Lower lobe of right lung (tissue), 2 donors: ENCODE measurements at regions not wholly inside any gene's neighbourhood (a gene's known extent, or its start where the extent isn't known, plus 50 kb on each side); places are given as distances from the start of the nearest gene placed in this dataset.

Experiments
- ATAC-seq, 2 donors: fragments of 200-7000 bp; cut with Tn5 transposase; one replicate each; pipeline ENCODE4 v1.9.1; 2020 to 2022; ENCODE audit warnings: mild to moderate bottlenecking in 2 of 2, moderate library complexity in 2 of 2
- DNase-seq: peaks from one replicate; pipeline ENCODE4 v3.0.0-alpha.2; 2020
- H3K27ac ChIP-seq: fragments of 200-600 bp; one replicate; pipeline ENCODE4 v1.8.0; 2022
- H3K27me3 ChIP-seq: fragments of 200-600 bp; one replicate; pipeline ENCODE4 v1.8.0; 2022; ENCODE audit warnings: low read depth
- H3K36me3 ChIP-seq: fragments of 200-600 bp; one replicate; pipeline ENCODE4 v1.8.0; 2022; ENCODE audit warnings: mild to moderate bottlenecking
- H3K4me1 ChIP-seq: fragments of 200-600 bp; one replicate; pipeline ENCODE4 v1.8.0; 2022
- H3K4me3 ChIP-seq: fragments of 200-600 bp; one replicate; pipeline ENCODE4 v1.8.0; 2022; ENCODE audit warnings: mild to moderate bottlenecking
- H3K9me3 ChIP-seq: fragments of 200-600 bp; one replicate; pipeline ENCODE4 v1.8.0; 2022
- CTCF ChIP-seq: fragments of 200-600 bp; IDR thresholded peaks from one replicate; pipeline ENCODE4 v1.8.0; 2022; ENCODE audit warnings: antibody characterized with exemption, mild to moderate bottlenecking
- intact Hi-C: fragments of 100-400 bp; cut with DNase I; formaldehyde crosslinking; loops from one replicate; pipeline ENCODE4 v1.11.0; 2022
- donor health status: DM: no; HTN: yes; CAD: no; lungs with severe emphysema.

DNA sequence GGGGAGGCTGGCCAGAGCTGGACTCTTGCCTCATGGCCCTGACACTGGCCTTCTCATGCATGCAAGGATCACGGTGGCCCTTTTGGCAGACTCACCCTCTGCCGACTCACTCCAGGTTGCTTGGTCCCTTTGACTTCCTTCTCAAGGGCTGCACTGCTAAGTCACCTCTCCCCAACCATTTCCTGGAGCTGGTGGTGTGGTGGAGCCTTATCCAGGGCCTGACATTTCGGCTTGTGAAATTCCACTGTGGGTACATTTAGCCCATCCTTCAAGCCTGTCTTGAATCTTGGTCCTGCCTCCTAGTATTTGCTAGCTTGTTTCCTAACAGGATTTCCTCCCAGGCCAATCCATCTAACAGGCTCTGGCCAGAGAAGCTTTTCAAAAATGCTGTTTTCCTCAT lies 52.6 kb upstream of the JUN start:
- Histone ChIP-seq H3K36me3 (no peaks in the 10 kb centered on the region), H3K27me3 (no peaks in the 10 kb centered on the region), H3K4me3 (no peak overlapping the region), H3K27ac (peak overlapping the region; percentile 2), H3K4me1 (peaks cover 8% of the 10 kb centered on the region), H3K9me3 (no peaks in the 10 kb centered on the region)
- intact Hi-C loops, result no loop called here
- peak; percentile 36 to 46 for ATAC-seq
- no peak for DNase-seq
- no peak for TF ChIP-seq CTCF

GRCh38 chr1:58837886-58838285 lies 54.0 kb upstream of the JUN start:
- Histone ChIP-seq H3K27me3 (no peaks in the 10 kb centered on the region), H3K36me3 (no peaks in the 10 kb centered on the region), H3K4me1 (peaks cover 8% of the 10 kb centered on the region), H3K27ac (no peak overlapping the region), H3K4me3 (no peak overlapping the region), H3K9me3 (no peaks in the 10 kb centered on the region)
- DNase-seq (no peak), ATAC-seq (no peak)
- intact Hi-C loops, result no loop called here
- no peak for TF ChIP-seq CTCF

- intact Hi-C loops, result no loop called here
- peaks cover 8% of the 10 kb centered on the region for H3K4me1 ChIP-seq
- no peak overlapping the region for H3K27ac ChIP-seq
- H3K4me3 ChIP-seq, result no peak overlapping the region
- ATAC-seq, result no peak
- H3K36me3 ChIP-seq, result no peaks in the 10 kb centered on the region
- DNase-seq, result no peak
- no peak for TF ChIP-seq CTCF
- no peaks in the 10 kb centered on the region for H3K9me3 ChIP-seq
- no peaks in the 10 kb centered on the region for H3K27me3 ChIP-seq
These were observed 55.4 kb upstream of the JUN start for GRCh38 chr1:58839147-58839795.

- no peak for TF ChIP-seq CTCF
- Histone ChIP-seq H3K27me3 (no peaks in the 10 kb centered on the region), H3K9me3 (no peaks in the 10 kb centered on the region), H3K4me3 (no peak overlapping the region), H3K27ac (no peak overlapping the region), H3K36me3 (no peaks in the 10 kb centered on the region), H3K4me1 (peaks cover 8% of the 10 kb centered on the region)
- DNase-seq (no peak), ATAC-seq (no peak)
- intact Hi-C loops, result no loop called here
These were observed 56.3 kb upstream of the JUN start for GRCh38 chr1:58839846-58840835.

- no peak overlapping the region for H3K27ac ChIP-seq
- peak; percentile 50 for TF ChIP-seq CTCF
- ATAC-seq (peak; percentile 73 to 79), DNase-seq (peak; percentile 53)
- intact Hi-C loops, result no loop called here
- H3K36me3 ChIP-seq, result no peaks in the 10 kb centered on the region
- H3K4me1 ChIP-seq, result no peaks in the 10 kb centered on the region
- H3K9me3 ChIP-seq, result no peaks in the 10 kb centered on the region
- no peaks in the 10 kb centered on the region for H3K27me3 ChIP-seq
- no peak overlapping the region for H3K4me3 ChIP-seq
These were observed 57.6 kb upstream of the JUN start for GRCh38 chr1:58841455-58841854.
